Activated CD8-positive, alpha-beta memory T cell treated with anti-CD3 and anti-CD28 coated beads, Interleukin-2, amount 50 U/mL, for 1 hour (primary cell): ENCODE measurements at regions not wholly inside any gene's neighbourhood (a gene's known extent, or its start where the extent isn't known, plus 50 kb on each side); places are given as distances from the start of the nearest gene placed in this dataset.

ENCODE experiments used
- DNase-seq: peaks from one replicate; pipeline ENCODE4 v3.0.0-alpha.2; 2020; ENCODE audit errors: extremely low read depth

DNA sequence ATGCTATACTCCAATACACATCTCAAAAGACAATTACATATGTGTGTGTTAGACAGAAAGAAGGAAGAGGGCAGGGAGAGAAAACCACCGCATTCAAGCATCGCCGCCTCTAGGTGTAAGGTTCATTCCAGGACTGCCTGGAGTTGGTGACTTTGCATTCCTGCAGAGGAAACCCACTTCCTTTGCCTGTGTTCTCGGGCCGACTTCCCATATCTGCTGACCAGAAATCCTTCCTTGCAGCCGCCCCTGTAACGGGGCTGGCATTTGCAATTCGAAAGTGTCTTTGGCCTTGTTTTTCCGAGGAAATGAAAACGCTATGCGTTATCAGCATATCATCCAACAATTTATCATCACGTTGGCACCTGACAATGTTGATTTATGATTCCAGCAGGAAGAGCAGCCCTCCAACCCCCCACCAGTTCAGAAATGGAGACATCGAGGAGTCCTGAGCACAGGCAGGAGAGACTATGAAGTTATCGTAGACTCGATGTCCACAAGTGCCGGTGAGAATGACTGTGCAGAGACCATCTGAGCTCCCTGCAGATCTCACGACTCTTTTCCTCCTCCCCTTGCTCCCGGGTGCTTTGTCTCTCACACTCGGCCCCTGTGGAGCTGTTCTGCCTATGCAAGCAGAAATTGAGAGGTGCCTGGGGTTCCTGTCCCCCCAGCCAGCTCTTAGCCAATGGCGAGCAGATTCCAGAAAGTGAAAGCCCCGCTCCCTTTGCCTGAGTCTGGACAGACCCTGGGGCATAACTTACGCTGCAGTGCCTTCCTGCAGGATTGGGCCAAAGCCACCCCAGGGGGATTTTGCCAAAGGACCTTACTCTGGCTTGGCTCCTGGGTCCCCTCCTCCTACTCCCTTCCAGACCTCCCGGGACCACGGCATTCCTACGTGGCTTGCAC is 68.9 kb upstream of the FOXK1 start:
- DNase-seq, result no peak

DNA sequence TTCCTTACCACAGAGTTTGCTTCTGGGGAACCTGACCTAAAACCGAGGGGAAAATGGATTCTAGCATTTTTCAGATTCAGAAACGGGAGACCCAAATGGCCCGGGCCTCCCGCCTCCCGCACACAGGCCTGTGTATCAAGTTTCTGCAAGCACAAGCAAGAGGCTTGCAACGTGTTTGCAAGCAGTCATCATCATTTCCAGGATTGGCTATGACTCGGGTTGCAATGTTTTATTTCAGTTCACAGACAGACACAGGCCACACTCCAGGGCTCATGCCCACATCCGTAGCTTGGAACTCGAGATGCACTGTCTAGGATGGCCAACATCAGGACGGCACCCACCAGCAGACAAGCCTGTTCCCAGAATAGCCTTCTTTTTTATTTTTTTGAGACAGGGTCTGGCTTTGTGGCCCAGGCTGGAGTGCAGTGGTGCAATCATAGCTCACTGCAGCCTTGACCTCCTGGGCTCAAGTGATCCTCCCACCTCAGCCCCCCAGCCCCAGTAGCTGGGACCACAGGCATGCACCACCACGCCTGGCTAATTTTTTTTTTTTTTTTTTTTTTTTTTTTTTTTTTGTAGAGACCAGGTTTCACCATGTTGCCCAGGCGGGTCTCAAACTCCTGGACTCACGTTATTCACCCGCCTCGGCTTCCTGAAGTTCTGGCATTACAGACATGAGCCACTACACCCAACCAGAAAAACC is 68.1 kb upstream of the FOXK1 start:
- DNase-seq, result no peak

DNA sequence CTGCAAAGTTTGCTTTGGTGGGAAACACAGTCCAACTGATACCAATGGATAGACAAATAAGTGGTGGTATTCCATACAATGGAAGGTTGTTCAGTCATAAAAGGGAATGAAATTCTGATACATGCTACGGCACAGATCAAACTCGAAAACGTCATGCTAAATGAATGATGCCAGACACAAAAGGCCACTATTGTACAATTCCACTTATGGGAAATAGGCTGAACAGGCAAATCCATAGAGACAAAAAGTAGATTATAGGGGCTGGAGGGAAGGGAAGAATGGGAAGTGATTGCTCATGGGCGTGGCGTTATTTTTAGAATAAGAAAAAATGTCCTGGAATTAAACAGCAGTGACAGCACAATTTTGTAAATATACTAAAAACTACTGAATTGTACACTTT is 66.0 kb upstream of the FOXK1 start:
- DNase-seq, result no peak

DNA sequence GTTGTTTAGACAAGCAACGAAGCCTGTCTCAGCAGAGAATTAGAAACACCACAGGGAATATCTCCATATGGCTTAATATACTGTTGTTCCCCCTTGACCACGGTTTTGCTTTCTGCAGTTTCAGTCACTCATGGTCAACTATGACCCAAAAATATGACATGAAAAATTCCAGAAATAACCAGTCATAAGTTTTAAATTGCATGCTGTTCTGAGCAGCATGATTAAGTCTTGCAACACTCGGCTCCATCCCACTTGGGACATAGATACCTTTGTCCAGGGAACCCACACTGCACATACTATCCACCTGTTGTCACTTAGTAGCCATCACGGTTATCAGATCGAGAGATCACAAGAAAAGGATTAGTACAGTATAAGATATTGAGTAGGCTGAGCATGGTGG is 60.7 kb upstream of the FOXK1 start:
- DNase-seq, result no peak

DNA sequence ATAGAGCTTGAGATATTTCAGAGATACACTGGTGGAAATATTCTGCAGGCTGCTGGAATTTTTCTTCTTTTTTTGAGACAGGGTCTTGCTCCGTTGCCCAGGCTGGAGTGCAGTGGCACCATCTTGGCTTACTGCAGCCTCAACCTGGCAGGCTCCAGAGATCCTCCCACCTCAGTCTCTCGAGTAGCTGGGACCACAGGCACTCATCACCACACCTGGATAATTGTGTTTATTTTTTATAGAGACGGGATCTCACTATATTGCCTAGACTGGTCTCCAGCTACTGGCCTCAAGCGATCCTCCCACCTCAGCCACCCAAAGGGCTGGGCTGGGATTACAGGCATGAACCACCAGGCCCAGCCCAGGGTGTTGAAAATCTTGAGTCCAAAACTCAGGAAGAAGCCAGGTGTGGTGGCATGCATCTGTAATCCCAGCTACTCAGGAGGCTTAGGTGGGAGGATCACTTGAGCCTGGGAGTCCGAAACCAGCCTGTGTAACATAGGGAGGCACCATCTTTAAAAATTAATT is 55.7 kb upstream of the FOXK1 start:
- DNase-seq, result no peak

DNA sequence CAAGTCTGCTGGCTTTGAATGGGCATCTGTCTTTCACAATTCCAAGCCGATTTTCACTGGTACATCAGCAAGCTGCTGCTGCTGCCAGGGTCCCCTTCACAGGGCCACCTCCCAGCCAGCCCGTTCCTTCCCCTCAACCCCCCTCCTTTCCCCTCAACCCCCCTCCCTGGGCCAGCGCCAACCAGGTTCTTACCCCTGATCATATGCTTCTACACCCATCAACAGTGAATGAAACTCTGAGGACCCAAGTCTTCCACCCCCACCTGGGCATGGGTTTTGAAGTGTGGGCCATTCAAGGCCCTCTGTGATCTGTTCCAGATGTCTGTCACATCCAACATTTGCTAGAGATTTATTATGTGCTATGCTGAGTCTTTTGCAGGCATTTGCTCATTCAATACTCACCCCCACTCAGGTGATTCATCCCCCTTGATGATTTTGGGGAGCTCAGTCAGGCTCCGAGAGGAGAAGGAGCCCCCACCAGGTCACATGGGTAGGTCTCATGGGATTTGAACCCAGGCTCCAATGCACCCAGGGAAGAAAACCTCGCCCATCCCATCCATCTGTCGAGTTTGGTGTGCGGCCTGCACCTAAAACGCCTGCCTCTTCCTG is 52.7 kb upstream of the FOXK1 start:
- DNase-seq, result no peak

DNA sequence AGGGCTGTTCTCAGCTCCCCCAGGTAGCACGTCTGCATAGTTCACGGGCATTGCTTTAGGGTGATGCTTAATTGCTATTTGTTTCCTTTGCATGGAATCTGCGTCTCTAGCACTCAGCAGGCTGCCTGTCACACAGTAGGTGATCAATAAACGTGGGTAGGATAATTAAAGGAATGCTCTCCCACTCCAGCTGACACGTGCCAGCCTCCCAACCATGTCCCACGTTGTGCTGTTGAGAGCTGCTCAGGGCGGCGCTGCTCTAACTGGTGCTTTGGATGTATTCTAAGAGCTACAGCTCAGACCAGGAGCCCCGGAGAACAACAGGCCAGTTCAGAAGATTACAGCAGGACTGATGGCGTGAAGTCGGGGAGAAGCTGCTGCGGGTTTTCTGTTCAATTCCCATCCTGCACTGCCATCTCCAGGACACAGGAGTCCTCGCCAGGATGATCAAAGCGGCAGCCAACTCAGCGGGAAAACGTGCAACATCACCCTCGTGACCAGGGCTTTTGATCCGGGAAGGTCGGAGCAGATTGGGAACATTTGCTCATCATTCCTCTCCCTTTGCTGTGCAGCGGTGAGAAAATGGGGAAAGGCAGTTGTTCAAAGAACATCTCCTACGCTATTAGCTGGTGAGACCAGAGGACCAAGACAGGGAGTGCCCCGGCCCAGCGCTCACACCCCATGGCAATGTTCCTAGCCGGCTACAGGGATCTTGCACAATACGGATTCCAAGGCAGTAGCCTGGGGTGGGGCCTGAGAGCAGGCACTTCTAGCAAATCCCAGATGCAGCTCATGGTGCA is 50.5 kb upstream of the FOXK1 start:
- DNase-seq, result no peak
